Erythroblast (primary cell): ENCODE measurements at regions not wholly inside any gene's neighbourhood (a gene's known extent, or its start where the extent isn't known, plus 50 kb on each side); places are given as distances from the start of the nearest gene placed in this dataset.

ENCODE experiments used
- DNase-seq, 2 experiments: peaks; one replicate each; lab custom pipeline; 2025; lab: John Stamatoyannopoulos, UW
- GATA1 ChIP-seq: IDR thresholded peaks from 2 replicates; pipeline ENCODE4 v1.6.1; 2011; ENCODE audit warnings: low read depth, mild to moderate bottlenecking, control low read depth, low read length, moderate library complexity
- POLR2A ChIP-seq: IDR thresholded peaks from 2 replicates; pipeline ENCODE4 v1.6.1; 2011; ENCODE audit warnings: mild to moderate bottlenecking, low read length

- TF ChIP-seq POLR2A (no peak), GATA1 (no peak)
- no peak for DNase-seq
Observed at GRCh38 chr2:215500466-215500865, 64.6 kb upstream of the FN1 start.

- no peak for DNase-seq
- TF ChIP-seq GATA1 (no peak), POLR2A (no peak)
Observed at GRCh38 chr2:215499331-215499730, 63.5 kb upstream of the FN1 start.

- TF ChIP-seq POLR2A (no peak), GATA1 (no peak)
Observed at GRCh38 chr2:215498431-215498830, 62.6 kb upstream of the FN1 start.

GRCh38 chr2:215493376-215493775, 57.5 kb upstream of the FN1 start:
- no peak for TF ChIP-seq POLR2A
- TF ChIP-seq GATA1, result no peak
- no peak for DNase-seq

More at GRCh38 chr2:215498431-215498830, 62.6 kb upstream of the FN1 start:
- DNase-seq, result no peak

GRCh38 chr2:215489288-215489848, 53.5 kb upstream of the FN1 start:
- no peak for TF ChIP-seq GATA1

GRCh38 chr2:215487002-215487372, 51.1 kb upstream of the FN1 start:
- DNase-seq, result no peak
- TF ChIP-seq POLR2A, result no peak
- TF ChIP-seq GATA1, result no peak

More at GRCh38 chr2:215489288-215489848, 53.5 kb upstream of the FN1 start:
- DNase-seq, result no peak

- DNase-seq, result no peak
- no peak for TF ChIP-seq POLR2A
- no peak for TF ChIP-seq GATA1
Observed at GRCh38 chr2:215486291-215487001, 50.6 kb upstream of the FN1 start.
